ENCODE measurements at regions not wholly inside any gene's neighbourhood (a gene's known extent, or its start where the extent isn't known, plus 50 kb on each side); places are given as distances from the start of the nearest gene placed in this dataset.

DNA sequence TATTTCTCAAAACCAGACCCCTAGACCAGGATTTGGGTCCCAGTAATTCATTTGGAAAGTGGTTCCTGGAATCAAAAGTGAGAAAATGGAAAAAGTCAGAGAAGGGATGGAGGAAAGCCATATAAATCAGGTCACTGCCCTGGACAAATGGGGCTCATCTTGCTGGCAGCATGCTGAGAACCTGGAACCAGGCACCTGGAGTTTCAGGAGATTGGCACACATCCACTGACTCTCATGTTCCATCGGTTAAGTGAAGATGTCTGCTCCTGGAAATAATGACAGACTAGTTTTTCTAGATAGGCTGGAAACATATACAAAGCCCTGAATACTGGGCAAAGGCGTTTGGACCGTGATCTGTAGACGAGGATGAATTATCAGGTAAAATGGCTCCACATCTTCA lies 163.6 kb upstream of the HS3ST1 start:
- no peak for DNase-seq (ENCODE audit: low read depth)
- H3K4me3 ChIP-seq (ENCODE audit: control insufficient read depth, low read depth, low read length), result no peak overlapping the region
- TF ChIP-seq, protein P1, sequence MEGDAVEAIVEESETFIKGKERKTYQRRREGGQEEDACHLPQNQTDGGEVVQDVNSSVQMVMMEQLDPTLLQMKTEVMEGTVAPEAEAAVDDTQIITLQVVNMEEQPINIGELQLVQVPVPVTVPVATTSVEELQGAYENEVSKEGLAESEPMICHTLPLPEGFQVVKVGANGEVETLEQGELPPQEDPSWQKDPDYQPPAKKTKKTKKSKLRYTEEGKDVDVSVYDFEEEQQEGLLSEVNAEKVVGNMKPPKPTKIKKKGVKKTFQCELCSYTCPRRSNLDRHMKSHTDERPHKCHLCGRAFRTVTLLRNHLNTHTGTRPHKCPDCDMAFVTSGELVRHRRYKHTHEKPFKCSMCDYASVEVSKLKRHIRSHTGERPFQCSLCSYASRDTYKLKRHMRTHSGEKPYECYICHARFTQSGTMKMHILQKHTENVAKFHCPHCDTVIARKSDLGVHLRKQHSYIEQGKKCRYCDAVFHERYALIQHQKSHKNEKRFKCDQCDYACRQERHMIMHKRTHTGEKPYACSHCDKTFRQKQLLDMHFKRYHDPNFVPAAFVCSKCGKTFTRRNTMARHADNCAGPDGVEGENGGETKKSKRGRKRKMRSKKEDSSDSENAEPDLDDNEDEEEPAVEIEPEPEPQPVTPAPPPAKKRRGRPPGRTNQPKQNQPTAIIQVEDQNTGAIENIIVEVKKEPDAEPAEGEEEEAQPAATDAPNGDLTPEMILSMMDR (IDR thresholded peaks at IDR 0.05; ENCODE audit: control insufficient read depth, insufficient read depth, low read depth, low read length, missing control alignments), result no peak

DNA sequence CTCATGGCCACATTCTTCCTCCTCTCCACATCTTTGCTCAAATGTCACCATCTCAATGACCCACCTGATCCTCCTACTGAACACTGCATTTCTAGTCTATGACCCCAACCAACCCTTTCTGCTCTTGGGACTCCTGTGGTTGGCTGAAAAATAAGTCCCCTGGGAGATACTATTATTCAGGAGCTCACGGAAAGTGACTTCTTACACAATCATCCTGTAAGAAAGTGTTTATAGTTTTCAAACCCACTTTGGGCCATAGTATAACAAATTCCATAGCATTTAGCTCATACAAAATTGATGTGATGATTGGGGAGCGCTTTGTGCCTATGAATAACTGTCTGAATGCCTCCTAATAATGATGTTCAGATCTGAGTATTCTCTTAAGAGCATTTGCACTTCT lies 161.4 kb upstream of the HS3ST1 start:
- TF ChIP-seq, protein P1 (IDR thresholded peaks at IDR 0.05; ENCODE audit: control insufficient read depth, insufficient read depth, low read depth, low read length, missing control alignments), result no peak
- DNase-seq (ENCODE audit: low read depth), result no peak
- no peak overlapping the region for H3K4me3 ChIP-seq (ENCODE audit: control insufficient read depth, low read depth, low read length)

DNA sequence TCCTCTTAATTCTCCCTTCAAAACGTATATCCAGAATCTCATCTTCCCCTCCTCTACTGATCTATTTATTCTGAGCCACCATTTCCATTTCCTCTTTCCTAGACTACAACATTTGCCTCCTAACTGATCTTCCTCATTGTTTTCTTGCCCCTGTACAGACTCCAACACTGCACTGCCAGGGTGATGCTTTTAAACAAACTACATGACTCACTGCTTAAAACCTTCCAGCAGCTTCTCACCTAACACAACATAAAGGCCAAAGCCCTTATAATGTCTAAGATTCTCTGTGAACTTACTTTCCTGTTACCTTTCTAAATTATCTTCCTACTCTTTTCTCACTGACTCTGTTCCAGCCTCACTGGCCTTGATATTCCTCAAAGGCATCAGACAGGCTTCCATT lies 161.0 kb upstream of the HS3ST1 start:
- DNase-seq (ENCODE audit: low read depth), result no peak
- H3K4me3 ChIP-seq (ENCODE audit: control insufficient read depth, low read depth, low read length), result no peak overlapping the region
- TF ChIP-seq, protein P1 (IDR thresholded peaks at IDR 0.05; ENCODE audit: control insufficient read depth, insufficient read depth, low read depth, low read length, missing control alignments), result no peak

DNA sequence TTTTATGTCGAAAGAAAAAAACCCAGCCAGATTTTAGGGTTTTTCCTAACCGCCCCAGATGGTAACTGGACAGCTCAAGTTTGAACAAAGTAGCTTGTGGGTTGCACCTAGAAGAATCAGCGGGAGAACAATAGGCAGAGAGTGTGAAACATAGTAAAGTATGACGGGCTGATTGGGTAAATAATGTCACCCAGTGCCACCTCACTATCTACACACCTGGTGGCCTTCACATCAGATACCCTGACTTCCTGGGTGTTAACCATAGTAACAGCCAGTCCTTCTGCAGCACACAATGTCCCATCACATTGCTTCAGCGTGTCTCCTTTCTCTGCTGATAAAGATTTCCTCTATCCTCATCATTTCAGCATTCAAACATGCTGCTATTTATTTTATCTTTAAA lies 159.1 kb upstream of the HS3ST1 start:
- DNase-seq (ENCODE audit: low read depth), result no peak
- H3K4me3 ChIP-seq (ENCODE audit: control insufficient read depth, low read depth, low read length), result no peak overlapping the region
- TF ChIP-seq, protein P1 (IDR thresholded peaks at IDR 0.05; ENCODE audit: control insufficient read depth, insufficient read depth, low read depth, low read length, missing control alignments), result no peak

DNA sequence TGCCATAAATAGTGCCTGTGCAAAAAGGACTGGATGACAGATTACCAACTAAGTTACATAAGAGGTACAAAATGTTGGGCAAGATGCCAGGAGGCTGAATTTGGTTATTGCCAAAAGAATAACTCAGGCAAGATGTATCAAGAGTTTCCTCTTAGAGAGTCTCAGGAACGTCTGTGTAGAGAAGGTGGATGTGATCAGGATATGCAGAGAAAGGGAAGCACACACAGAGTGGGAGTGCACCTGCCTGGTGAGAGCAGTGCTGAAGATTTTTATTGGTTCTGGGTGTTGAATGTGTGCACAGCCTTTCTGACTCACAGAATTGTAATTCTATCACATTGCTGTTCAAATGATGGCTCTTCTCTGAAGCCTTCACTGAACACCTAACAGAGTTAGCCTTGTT lies 156.8 kb upstream of the HS3ST1 start:
- TF ChIP-seq, protein P1 (IDR thresholded peaks at IDR 0.05; ENCODE audit: control insufficient read depth, insufficient read depth, low read depth, low read length, missing control alignments), result no peak
- no peak for DNase-seq (ENCODE audit: low read depth)
- H3K4me3 ChIP-seq (ENCODE audit: control insufficient read depth, low read depth, low read length), result no peak overlapping the region

DNA sequence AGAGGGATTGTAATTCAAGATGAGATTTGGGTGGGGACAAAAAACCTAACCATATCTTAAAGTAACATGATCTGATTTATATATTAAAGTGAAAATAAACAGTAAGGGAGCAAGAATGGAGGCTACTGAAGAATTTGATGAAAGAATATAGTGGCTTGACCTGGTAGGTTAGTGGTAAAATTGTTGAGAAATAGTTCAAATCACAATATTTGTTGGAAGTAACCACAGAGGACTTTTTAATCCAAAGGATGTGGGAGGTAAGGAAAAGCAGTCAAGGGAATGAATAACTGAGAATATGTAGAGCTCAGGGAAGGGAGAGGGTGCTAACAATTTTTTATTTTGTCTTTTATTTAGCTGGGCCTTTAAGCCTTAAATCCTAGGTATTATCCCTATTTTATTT lies 139.8 kb upstream of the HS3ST1 start:
- no peak for DNase-seq (ENCODE audit: low read depth)
- TF ChIP-seq, protein P1 (IDR thresholded peaks at IDR 0.05; ENCODE audit: control insufficient read depth, insufficient read depth, low read depth, low read length, missing control alignments), result no peak
- H3K4me3 ChIP-seq (ENCODE audit: control insufficient read depth, low read depth, low read length), result no peak overlapping the region

DNA sequence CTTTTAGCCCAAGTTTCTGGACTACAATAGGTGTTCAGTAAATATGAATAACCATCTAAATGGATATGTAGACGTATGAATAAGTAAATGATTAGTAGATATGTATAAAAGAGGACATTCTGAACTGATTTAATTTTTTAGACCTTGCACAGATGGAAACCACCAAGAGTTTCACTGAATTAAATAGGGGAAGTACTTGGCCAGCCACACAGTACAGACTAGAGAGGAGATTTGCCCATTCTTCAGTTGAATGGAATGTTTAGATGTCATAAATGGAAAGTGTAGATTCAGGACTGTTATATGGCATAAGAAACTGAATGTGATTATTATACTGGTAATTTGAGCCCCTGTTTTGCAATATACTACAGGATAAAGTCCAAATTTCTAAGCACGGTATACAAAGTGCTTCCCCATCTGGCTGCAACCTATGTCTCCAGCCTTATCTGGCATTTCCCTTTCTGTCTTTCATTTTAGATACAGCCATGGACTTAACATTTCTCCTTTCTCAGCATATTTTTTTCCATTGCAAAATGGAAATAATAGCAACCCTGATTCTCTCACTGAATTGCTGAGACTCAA lies 137.8 kb upstream of the HS3ST1 start:
- DNase-seq (ENCODE audit: low read depth), result no peak

More for the DNA sequence above, 137.8 kb upstream of the HS3ST1 start:
- TF ChIP-seq, protein P1 (IDR thresholded peaks at IDR 0.05; ENCODE audit: control insufficient read depth, insufficient read depth, low read depth, low read length, missing control alignments), result no peak
- H3K4me3 ChIP-seq (ENCODE audit: control insufficient read depth, low read depth, low read length), result no peak overlapping the region
